ENCODE measurements at regions not wholly inside any gene's neighbourhood (a gene's known extent, or its start where the extent isn't known, plus 50 kb on each side); places are given as distances from the start of the nearest gene placed in this dataset.

- no peak for TF ChIP-seq CTCF (IDR thresholded peaks at IDR 0.05)
- TF ChIP-seq POLR2A (IDR thresholded peaks at IDR 0.05) = no peak
Observed at GRCh38 chr6:81233990-81234389, 518.5 kb downstream of the TENT5A start.

Data from prostate gland (tissue), 2 donors.